Fibroblast of the conjunctiva (primary cell): ENCODE measurements at regions not wholly inside any gene's neighbourhood (a gene's known extent, or its start where the extent isn't known, plus 50 kb on each side); places are given as distances from the start of the nearest gene placed in this dataset.

ENCODE experiments used
- DNase-seq: peaks from one replicate; pipeline ENCODE4 v3.0.0-alpha.2; 2010; ENCODE audit warnings: low read depth

- no peak for DNase-seq
Measured at GRCh38 chr9:89554307-89555035, 50.3 kb upstream of the GADD45G start.

- DNase-seq, result no peak
Measured at GRCh38 chr9:89553451-89554010, 51.3 kb upstream of the GADD45G start.

- no peak for DNase-seq
Measured at GRCh38 chr9:89550346-89550927, 52.5 kb upstream of the SEMA4D start.

- DNase-seq, result peak; percentile 22
Measured at GRCh38 chr9:89549031-89549644, 51.2 kb upstream of the SEMA4D start.

GRCh38 chr9:89548071-89548638, 50.2 kb upstream of the SEMA4D start:
- DNase-seq, result no peak
